CD14-positive monocyte (primary cell): ENCODE measurements at regions not wholly inside any gene's neighbourhood (a gene's known extent, or its start where the extent isn't known, plus 50 kb on each side); places are given as distances from the start of the nearest gene placed in this dataset.

Experiments used
- DNase-seq, 3 donors: peaks; one replicate each; pipeline ENCODE4 v3.0.0-alpha.2; 2011 to 2022
- H2AFZ ChIP-seq: 2 replicates; pipeline ENCODE4 v1.6.0; 2012; ENCODE audit warnings: mild to moderate bottlenecking, low read depth, low read length, inconsistent platforms; ENCODE audit not compliant: insufficient read depth, poor library complexity, severe bottlenecking
- H3K27ac ChIP-seq, 2 donors: 1 replicate in 1 of 2; 2 replicates in 1 of 2; pipeline ENCODE4 v1.5.1; 2012 to 2013; ENCODE audit warnings: low read length in 2 of 2, control low read depth in 1 of 2, inconsistent platforms in 1 of 2, low read depth in 1 of 2, mild to moderate bottlenecking in 1 of 2
- H3K27me3 ChIP-seq, 2 donors: one replicate each; pipeline versions ENCODE4 v1.6.0 to v1.6.1; 2011 to 2013; ENCODE audit warnings: low read length in 2 of 2; ENCODE audit not compliant: control insufficient read depth in 2 of 2, insufficient read depth in 2 of 2
- H3K36me3 ChIP-seq, 2 donors: replicated peaks in 1 of 2; 1 replicate in 1 of 2; 2 replicates in 1 of 2; pipeline versions ENCODE4 v1.5.1 to v1.6.1; 2012 to 2013; ENCODE audit warnings: low read length in 2 of 2, control low read depth in 1 of 2, inconsistent platforms in 1 of 2, mild to moderate bottlenecking in 1 of 2; ENCODE audit not compliant: insufficient read depth in 2 of 2, control insufficient read depth in 1 of 2
- H3K4me1 ChIP-seq, 2 donors: 1 replicate in 1 of 2; 2 replicates in 1 of 2; pipeline versions ENCODE4 v1.5.1 to v1.6.1; 2012 to 2013; ENCODE audit warnings: low read length in 2 of 2, control low read depth in 1 of 2, inconsistent platforms in 1 of 2, mild to moderate bottlenecking in 1 of 2, moderate library complexity in 1 of 2; ENCODE audit not compliant: insufficient read depth in 2 of 2, control insufficient read depth in 1 of 2
- H3K4me2 ChIP-seq: replicated peaks from 2 replicates; pipeline ENCODE3; 2012; ENCODE audit warnings: low read length, moderate library complexity, mild to moderate bottlenecking; ENCODE audit not compliant: poor library complexity, severe bottlenecking; ENCODE audit errors: extremely low read depth
- H3K4me3 ChIP-seq, 3 experiments: fragments of 200-600 bp in 1 of 3; sonication (generic) in 1 of 3; replicated peaks in 1 of 3; 1 replicate in 2 of 3; 2 replicates in 1 of 3; pipeline ENCODE4 v1.5.1; 2011 to 2013; ENCODE audit warnings: low read length in 3 of 3, mild to moderate bottlenecking in 3 of 3, control low read depth in 2 of 3, low read depth in 2 of 3, inconsistent platforms in 1 of 3, moderate library complexity in 1 of 3
- H3K79me2 ChIP-seq: 2 replicates; pipeline ENCODE4 v1.6.0; 2012; ENCODE audit warnings: mild to moderate bottlenecking, control low read depth, inconsistent platforms, low read length, moderate library complexity; ENCODE audit not compliant: insufficient read depth
- H3K9ac ChIP-seq: 2 replicates; pipeline ENCODE4 v1.6.0; 2017; ENCODE audit warnings: low read length, mild to moderate bottlenecking; ENCODE audit not compliant: insufficient read depth, poor library complexity, severe bottlenecking
- H3K9me3 ChIP-seq, 2 donors: replicated peaks in 1 of 2; 1 replicate in 1 of 2; 2 replicates in 1 of 2; pipeline versions ENCODE4 v1.5.1 to v1.6.1; 2012 to 2013; ENCODE audit warnings: low read length in 2 of 2, control low read depth in 1 of 2; ENCODE audit not compliant: control insufficient read depth in 1 of 2, insufficient read depth in 1 of 2
- H4K20me1 ChIP-seq: 2 replicates; pipeline ENCODE4 v1.6.0; 2012; ENCODE audit warnings: mild to moderate bottlenecking, low read length, control low read depth, moderate library complexity; ENCODE audit not compliant: insufficient read depth
- H3K27ac Mint-ChIP-seq, 7 donors: one replicate each; pipeline ENCODE4 v1.8.0; 2020; ENCODE audit warnings: mild to moderate bottlenecking in 7 of 7, mixed read lengths in 7 of 7, moderate library complexity in 6 of 7, inconsistent platforms in 2 of 7
- H3K27me3 Mint-ChIP-seq, 3 donors: one replicate each; pipeline ENCODE4 v1.8.0; 2021 to 2022; ENCODE audit warnings: low read depth in 3 of 3, mild to moderate bottlenecking in 3 of 3, mixed read lengths in 3 of 3, moderate library complexity in 3 of 3, inconsistent platforms in 1 of 3
- H3K36me3 Mint-ChIP-seq, 2 donors: one replicate each; pipeline ENCODE4 v1.8.0; 2020; ENCODE audit warnings: mixed read lengths in 2 of 2, inconsistent platforms in 1 of 2, mild to moderate bottlenecking in 1 of 2
- H3K4me1 Mint-ChIP-seq: one replicate; pipeline ENCODE4 v1.8.0; 2020; ENCODE audit warnings: mild to moderate bottlenecking, mixed read lengths
- H3K4me3 Mint-ChIP-seq, 2 donors: one replicate each; pipeline ENCODE4 v1.8.0; 2020; ENCODE audit warnings: mild to moderate bottlenecking in 2 of 2, mixed read lengths in 2 of 2, moderate library complexity in 1 of 2
- H3K9me3 Mint-ChIP-seq, 7 donors: one replicate each; pipeline ENCODE4 v1.8.0; 2020 to 2022; ENCODE audit warnings: mixed read lengths in 7 of 7, mild to moderate bottlenecking in 6 of 7, moderate library complexity in 6 of 7, inconsistent platforms in 2 of 7
- CTCF ChIP-seq: fragments of 200-600 bp; IDR thresholded peaks from one replicate; pipeline ENCODE4 v1.8.0; 2022; ENCODE audit warnings: antibody characterized with exemption, mild to moderate bottlenecking
- WGBS: methylation state at CpG from one replicate; pipeline ENCODE4 v1.1.5; 2013; ENCODE audit warnings: missing lambda C conversion rate; ENCODE audit not compliant: insufficient coverage; 5-methylcytosine and 5-hydroxymethylcytosine counted together
- intact Hi-C, 2 donors: fragments of 100-400 bp; cut with micrococcal nuclease; formaldehyde crosslinking; loops; one replicate each; pipeline versions ENCODE4 v1.15.0 to v1.15.1; 2023

- 0% methylated on average over 2 of the region's 5 CpGs for WGBS
- Histone ChIP-seq H3K9me3 (no peaks in the 10 kb centered on the region), H3K36me3 (no peaks in the 10 kb centered on the region), H2AFZ (no peak overlapping the region), H3K4me2 (peak overlapping the region; percentile 30), H3K4me1 (peaks cover 86 to 89% of the 10 kb centered on the region in 2 donors), H3K9ac (peak overlapping the region; percentile 75), H3K27me3 (no peaks in the 10 kb centered on the region), H3K79me2 (no peaks in the 10 kb centered on the region), H4K20me1 (no peaks in the 10 kb centered on the region), H3K4me3 (no peak overlapping the region), H3K27ac (peak overlapping the region; percentile 96 to 99)
- Mint-ChIP-seq H3K27ac (peak overlapping the region; percentile 92 to 98 (median 95)), H3K9me3 (peaks cover 0 to 3% (median 0%) of the 10 kb centered on the region in 7 donors), H3K4me1 (peaks cover 86% of the 10 kb centered on the region), H3K4me3 (peak overlapping the region in 1 of 2 donors; percentile 49), H3K27me3 (peaks cover 0 to 3% (median 0%) of the 10 kb centered on the region in 3 donors), H3K36me3 (peaks cover 6 to 8% of the 10 kb centered on the region in 2 donors)
- peak; percentile 79 to 89 (median 87) for DNase-seq
- no peak for TF ChIP-seq CTCF
- intact Hi-C loops, result loop anchor here (2.0 kb wide), 1 partner anchor 15 kb away; no protein-coding TSS in a partner anchor
Observed at GRCh38 chr10:62618054-62618453, 186.5 kb upstream of the ADO start.

GRCh38 chr10:62618576-62619412 is 185.7 kb upstream of the ADO start:
- Mint-ChIP-seq H3K36me3 (peaks cover 6 to 8% of the 10 kb centered on the region in 2 donors), H3K4me3 (peak overlapping the region in 1 of 2 donors; percentile 1), H3K27ac (peak overlapping the region; percentile 92 to 98 (median 95)), H3K27me3 (peaks cover 0 to 3% (median 0%) of the 10 kb centered on the region in 3 donors), H3K4me1 (peaks cover 83% of the 10 kb centered on the region), H3K9me3 (peaks cover 0 to 3% (median 0%) of the 10 kb centered on the region in 7 donors)
- H3K79me2 ChIP-seq, result no peaks in the 10 kb centered on the region
- intact Hi-C loops, result loop anchor here (2.0 kb wide), 1 partner anchor 14 kb away; no protein-coding TSS in a partner anchor
- H4K20me1 ChIP-seq, result no peaks in the 10 kb centered on the region
- H3K27me3 ChIP-seq, result no peaks in the 10 kb centered on the region
- no peak for TF ChIP-seq CTCF
- peak overlapping the region; percentile 75 for H3K9ac ChIP-seq
- H3K4me1 ChIP-seq, result peaks cover 79 to 82% of the 10 kb centered on the region in 2 donors
- H2AFZ ChIP-seq, result no peak overlapping the region
- DNase-seq, result peak; percentile 94 to 99 (median 99)
- peak overlapping the region; percentile 96 to 99 for H3K27ac ChIP-seq
- no peaks in the 10 kb centered on the region for H3K36me3 ChIP-seq
- H3K9me3 ChIP-seq, result no peaks in the 10 kb centered on the region
- WGBS, result 59% methylated on average over 6 of the region's 7 CpGs
- peak overlapping the region in 1 of 3 experiments; percentile 25 for H3K4me3 ChIP-seq
- peak overlapping the region; percentile 51 for H3K4me2 ChIP-seq
